ENCODE measurements at regions not wholly inside any gene's neighbourhood (a gene's known extent, or its start where the extent isn't known, plus 50 kb on each side); places are given as distances from the start of the nearest gene placed in this dataset.

- TF ChIP-seq, protein P1, sequence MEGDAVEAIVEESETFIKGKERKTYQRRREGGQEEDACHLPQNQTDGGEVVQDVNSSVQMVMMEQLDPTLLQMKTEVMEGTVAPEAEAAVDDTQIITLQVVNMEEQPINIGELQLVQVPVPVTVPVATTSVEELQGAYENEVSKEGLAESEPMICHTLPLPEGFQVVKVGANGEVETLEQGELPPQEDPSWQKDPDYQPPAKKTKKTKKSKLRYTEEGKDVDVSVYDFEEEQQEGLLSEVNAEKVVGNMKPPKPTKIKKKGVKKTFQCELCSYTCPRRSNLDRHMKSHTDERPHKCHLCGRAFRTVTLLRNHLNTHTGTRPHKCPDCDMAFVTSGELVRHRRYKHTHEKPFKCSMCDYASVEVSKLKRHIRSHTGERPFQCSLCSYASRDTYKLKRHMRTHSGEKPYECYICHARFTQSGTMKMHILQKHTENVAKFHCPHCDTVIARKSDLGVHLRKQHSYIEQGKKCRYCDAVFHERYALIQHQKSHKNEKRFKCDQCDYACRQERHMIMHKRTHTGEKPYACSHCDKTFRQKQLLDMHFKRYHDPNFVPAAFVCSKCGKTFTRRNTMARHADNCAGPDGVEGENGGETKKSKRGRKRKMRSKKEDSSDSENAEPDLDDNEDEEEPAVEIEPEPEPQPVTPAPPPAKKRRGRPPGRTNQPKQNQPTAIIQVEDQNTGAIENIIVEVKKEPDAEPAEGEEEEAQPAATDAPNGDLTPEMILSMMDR (IDR thresholded peaks at IDR 0.05; ENCODE audit: low read depth, low read length, poor library complexity, severe bottlenecking), result no peak
- no peak for TF ChIP-seq EZH2phosphoT487 (IDR thresholded peaks at IDR 0.05; ENCODE audit: borderline replicate concordance, low read length)
Observed at GRCh38 chr16:16788004-16788403, 409.1 kb downstream of the NPIPA7 start.

Data from DOHH2 (cell line).